HG03175 (cell line): ENCODE measurements at regions not wholly inside any gene's neighbourhood (a gene's known extent, or its start where the extent isn't known, plus 50 kb on each side); places are given as distances from the start of the nearest gene placed in this dataset.
"Not testable (repeated sequence)": the region's sequence is repeated elsewhere in the genome, so short reads cannot be mapped to it uniquely, and the experiment has no call there.

Source experiments
- ATAC-seq: cut with Tn5 transposase; IDR thresholded peaks from one replicate; pipeline ENCODE4 v1.9.1; 2021; ENCODE audit warnings: mild to moderate bottlenecking, moderate library complexity; ENCODE audit not compliant: unreplicated experiment

DNA sequence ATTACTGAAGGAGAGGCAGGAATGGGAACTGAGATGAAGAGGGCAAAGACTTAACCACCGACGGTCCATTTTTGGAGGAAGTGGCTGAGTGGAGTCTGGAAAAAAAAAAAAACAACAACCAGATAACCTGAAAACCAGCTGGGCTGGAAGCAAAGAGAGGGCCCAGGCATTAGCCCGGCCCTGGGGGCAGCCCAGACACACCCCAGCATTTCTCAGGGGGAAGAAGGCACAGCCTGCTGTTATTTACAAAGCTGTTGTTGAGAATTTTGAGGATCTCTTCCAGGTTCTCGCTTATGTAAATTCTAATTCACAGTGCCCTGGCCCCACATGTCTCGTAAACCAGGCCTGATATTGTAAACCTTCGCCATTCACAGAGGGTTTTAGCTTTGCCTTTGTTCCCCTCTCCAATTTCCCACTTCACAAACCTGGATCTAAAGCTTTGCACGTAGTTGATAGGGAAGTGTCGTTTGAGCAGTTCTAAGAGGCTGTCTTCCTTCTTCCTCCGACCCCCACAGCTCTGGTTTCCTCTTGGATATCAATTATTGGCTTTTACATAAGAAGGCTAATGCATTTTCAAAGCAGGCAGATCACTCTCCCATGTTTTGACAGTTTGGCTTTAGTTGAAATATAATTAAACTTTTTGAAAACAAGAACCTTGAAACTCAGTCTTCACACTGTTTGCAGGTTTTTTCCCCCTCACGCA lies 161.8 kb upstream of the IRF2BP2 start:
- ATAC-seq = no peak

DNA sequence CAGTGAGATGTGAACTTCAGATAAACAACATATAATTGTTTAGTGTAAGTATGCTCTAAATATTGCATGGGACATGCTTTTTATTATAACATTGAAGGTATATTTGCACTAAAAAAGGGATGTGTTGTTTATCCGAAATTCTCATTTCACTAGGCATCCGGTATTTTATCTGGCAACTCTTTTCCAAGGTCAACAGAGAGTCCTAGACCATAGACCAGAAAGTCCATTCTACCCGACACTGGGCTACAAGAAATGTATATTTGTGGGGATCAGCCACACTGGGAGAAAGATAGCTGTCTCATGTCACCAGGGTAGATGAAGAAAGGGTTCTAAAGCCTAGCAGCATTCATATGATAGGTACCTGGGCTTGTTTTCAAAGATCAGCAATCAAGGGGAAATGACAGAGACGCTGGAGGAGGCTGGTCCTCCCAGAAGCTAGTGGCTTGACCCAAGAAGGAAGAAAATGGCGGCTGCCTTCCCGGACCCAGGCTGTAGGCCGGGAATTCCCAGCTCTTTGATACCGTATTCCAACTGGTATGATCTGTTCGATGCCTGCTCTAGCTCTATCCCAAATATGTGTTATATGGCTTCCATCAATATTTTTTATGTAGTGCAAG lies 161.1 kb upstream of the IRF2BP2 start:
- no peak for ATAC-seq

DNA sequence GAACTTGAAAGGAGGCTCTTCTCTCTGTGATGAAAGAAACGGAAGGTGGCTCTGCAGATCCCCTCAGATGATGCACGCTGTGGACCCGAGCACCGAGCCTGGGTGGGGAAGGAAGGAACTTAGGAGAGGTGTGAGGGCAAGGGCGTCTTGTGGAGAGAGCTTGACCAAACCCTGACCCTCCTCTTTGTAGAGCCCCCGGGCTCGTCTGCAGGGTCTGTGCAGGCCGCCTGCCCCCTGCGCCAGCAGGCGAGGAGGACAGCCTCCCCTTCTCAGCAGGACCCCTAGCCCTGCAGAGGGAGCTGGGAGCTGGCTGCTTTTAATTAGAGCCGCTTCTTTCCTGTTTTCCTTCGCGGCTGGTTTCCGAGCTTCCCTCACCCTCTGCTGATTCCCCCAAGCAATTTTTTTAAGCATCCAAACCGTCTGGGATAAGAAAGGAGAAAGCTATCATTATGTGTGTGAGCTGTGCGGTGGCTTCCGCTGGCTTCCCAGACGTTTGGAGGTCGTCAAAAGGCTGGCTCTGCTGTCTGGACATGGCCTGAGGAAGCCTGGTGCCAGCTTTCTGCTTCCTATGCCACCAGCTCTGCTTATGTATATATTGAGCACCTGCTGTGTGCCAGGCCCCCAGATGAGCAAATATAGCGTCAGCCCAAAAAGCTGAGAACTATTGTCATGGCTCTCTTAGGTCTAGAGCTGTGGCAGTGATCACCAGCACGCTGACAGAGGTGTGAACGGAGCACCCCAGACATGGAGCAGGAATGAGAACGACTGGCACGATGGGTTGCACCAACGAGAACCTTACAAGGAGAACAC lies 160.2 kb upstream of the IRF2BP2 start:
- no peak for ATAC-seq

DNA sequence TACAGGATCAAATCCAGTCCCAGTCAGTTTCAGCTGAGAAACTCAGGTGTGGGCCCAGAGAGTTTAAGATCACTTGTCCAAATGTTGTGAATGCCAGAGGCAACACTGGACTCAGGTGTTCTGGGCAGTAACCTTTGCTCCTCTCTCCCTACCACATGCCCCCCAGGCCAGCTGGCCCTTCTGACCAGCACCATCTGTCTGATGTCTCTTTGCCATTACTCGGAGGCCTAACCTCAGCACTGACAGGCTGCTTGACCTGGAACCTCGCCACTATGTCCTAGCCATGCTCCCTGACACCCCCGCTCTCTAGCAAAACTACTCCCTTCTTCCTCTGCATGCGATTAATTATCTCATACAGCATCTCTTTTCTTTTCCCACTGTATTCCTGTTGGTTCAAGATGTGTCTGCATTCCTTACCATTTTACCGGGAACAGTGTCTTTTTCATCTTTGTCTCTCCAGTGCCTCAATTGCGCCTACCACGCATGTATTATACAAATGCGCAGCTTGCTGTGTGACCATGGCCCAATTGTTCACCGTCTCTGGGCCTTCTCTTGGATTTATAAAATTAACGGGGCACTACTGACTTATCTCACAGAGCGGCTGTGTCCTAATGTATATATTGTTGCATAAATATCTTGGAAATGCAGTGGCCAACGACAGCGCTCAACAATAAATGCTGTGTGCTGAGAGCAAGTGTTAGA lies 159.5 kb upstream of the IRF2BP2 start:
- ATAC-seq = no peak

DNA sequence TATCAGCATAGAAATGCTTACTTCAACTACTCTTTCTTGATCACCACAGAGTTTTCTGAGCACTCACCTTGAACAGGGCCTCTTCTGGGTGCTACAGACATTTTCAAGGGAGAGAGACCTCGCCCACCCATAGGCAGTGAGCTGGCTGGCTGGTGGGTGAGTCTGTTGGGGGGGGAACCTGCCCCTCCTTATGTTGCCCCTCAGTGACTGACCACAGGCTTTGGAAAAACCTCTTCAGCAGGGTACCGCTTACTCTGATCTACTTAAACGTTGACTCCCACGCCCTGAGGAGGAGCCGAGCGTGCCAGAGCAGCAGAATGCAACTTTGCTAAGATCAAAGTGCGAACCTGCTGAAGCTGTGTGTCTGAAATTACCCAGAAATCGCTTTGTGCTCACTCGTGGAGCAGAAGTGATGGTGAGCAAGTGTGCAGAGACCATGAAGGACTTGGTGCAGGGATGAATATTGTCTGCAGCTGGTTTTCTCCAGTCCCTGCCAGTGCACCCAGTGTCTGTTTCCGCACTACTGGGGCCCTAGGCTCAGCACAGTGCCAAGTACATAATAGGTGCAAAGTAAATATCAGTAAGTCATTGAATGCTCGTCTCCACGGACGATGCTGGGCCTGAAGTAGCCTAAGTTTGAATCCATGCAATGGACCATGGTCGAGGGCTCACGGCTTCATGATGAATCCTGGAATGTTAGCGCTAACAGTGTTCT lies 158.7 kb upstream of the IRF2BP2 start:
- no peak for ATAC-seq

DNA sequence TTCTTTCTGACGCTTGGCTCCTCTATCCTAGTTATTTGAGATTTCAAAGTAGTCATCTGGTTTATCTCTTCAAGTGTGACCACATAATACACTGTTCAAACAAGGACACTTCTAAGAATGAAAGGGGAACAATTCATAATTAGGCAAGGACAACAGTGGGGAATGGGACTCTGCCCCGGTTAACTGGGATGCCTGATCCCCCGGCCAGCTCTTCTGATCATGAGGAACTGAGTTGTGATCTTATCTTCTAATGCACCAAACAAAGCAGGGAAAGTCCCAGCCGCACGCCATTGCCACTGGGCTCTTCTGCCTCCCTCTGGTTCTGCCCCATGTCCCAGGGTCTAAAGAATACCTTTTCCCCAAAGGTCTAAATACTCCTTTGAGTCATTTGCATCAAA lies 158.2 kb upstream of the IRF2BP2 start:
- no peak for ATAC-seq

DNA sequence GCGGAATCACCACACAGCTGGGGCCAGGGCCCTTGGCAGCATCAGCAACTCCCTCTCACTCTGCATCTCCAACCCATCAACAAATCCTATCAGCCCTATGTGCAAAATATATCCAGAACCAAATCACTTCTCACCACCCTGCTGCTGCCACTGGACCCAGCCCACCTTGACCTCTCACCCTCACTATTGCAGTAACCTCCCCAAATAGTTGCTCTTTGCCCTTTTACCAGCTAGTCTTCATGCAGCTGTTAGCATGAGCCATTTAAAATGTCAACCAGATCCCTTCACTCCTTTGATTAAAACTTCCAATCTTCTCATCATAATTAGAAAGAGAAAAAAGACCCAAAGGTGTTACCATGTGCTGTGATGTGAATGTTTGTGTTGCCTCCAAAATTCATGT lies 155.7 kb upstream of the IRF2BP2 start:
- no peak for ATAC-seq

DNA sequence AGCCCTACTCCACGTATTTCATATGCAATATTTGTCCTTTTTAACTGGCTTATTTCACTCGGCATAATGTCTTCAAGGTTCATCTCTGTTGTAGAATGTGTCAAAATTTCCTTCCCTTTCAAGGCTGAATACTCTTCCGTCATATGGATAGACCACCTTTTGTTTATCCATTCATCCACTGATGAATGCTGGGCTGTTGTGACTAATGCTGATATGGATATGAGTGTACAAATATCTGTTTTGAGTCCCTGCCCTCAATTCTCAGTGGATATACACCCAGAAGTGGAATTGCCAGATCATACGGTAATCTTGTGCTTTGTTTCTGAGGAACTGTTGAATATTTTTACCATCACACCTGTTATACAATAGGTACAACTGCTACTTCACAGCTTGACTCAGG lies 155.2 kb upstream of the IRF2BP2 start:
- no peak for ATAC-seq

DNA sequence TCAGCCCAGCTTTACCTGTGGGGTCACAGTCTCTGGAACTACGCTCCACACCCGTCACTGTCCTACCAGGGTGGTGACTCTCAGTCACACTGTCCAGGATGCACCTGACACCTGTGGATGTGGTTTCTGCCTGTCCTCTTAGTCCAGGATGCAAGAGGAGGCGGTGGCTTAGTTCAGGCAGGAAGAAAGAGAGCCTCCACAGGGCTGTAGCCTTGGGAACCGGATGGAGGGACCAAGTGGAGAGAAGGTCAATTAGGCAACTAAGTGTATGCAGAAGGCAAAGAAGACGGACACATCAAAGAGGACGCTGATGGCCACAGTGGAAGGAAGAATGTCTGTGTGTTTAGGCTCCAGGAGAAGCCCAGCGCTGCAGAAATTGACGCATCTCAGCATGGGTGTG lies 153.9 kb upstream of the IRF2BP2 start:
- no peak for ATAC-seq

DNA sequence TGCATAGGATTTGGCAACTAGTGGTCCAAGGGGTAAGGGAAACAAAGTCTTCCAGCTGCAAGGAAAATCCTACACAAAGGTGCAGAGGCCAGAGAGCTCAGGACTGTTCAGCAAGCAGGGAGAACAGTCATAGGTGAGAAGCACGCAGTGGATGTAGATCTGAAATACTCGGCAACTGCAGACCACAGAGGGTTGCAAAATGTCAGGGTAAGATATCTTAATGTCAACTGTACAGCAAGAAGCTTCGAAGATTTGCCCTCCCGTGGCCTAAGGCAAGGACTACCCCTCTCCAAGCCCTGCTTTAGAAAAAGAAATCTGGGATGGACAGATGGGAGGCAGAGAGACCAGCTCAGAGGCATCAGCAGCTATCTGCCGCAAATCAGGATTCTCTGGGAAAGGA lies 153.4 kb upstream of the IRF2BP2 start:
- ATAC-seq = no peak

DNA sequence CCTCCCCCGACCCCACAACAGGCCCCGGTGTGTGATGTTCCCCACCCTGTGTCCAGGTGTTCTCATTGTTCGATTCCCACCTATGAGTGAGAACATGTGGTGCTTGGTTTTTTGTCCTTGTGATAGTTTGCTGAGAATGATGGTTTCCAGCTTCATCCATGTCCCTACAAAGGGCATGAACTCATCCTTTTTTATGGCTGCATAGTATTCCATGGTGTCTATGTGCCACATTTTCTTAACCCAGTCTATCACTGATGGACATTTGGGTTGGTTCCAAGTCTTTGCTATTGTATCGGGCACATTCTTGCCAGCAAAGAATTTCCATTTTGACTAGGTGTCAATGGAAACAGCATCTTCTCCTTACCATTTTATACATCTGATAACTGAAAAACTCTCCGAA lies 152.1 kb upstream of the IRF2BP2 start:
- ATAC-seq = not testable (repeated sequence)

DNA sequence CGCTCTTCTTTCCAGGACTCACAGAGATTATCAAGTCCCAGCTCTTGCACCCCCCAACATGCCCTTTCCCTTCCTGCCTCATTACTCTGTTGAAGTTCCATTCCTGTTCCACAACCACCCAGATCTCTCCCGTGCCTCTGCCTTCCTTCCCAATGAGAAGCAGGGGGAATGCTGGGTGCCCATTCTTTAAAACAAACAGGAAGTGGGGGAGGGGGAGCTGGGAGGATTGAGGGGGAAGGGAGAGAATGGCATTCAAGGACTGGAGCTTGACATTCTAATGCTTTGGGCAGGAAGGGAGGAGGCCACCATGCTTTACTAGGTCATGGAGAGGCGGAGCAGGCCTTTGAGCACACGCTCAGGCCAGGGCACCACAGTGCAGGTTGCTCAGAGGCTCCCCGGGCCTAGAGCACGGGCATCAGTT lies 150.3 kb upstream of the IRF2BP2 start:
- ATAC-seq = no peak

DNA sequence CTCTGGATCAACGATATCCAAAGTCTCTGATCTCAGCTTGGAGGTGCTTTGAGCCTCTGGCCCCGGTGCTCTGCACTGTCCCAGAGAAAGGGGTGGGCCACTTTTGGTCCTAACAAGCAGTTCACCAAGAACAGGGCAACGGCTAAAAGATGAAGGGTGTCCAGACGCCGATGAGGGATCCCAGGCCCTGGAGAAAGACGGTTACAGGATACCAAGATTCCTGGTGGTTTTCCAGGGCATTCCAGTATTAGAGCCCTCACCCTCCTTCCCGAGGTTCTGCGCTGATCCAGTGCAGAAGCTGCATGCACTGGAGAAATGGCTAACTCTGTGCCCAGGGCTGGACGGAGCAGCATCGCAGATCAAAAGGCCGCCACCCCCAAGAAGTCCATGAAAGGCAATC lies 149.9 kb upstream of the IRF2BP2 start:
- ATAC-seq = no peak

DNA sequence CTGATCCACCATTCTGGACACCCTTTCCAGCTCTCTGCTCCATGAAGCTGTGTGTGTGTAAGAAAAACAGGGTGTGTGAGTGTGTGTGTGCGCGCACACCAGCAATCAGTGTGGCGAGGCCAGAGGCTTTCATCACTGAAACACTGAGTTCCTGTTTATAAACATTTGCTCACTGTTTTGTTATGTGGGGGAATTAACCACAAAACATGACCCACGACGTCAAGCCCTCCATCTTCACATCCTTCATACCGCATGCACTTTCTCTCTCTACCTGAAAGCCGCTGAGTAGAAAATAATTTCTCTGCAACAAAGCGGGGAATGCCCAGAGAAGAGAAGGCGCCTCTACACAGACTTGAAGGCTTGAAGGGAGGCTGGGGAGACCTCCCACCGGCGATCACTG lies 148.9 kb upstream of the IRF2BP2 start:
- ATAC-seq = no peak

DNA sequence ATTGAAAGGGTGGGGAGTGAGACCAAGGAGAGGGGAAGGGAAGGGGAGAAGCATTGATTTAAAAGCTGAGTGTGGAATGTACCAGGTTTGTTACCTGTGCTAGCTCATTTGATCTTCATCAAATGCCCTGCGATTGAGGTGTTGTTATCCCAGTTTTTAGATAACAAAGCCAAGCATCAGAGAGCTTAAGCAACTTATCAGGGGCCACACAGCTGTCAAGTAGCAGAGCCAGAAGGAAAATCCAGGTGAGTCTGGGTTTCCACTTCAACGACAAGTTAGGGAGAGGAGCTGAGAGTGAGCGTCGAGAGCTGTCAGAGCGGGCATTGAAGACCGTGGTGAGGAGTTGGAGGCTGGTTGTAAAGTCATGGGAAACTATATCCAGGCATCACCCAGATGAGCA lies 146.9 kb upstream of the IRF2BP2 start:
- no peak for ATAC-seq

DNA sequence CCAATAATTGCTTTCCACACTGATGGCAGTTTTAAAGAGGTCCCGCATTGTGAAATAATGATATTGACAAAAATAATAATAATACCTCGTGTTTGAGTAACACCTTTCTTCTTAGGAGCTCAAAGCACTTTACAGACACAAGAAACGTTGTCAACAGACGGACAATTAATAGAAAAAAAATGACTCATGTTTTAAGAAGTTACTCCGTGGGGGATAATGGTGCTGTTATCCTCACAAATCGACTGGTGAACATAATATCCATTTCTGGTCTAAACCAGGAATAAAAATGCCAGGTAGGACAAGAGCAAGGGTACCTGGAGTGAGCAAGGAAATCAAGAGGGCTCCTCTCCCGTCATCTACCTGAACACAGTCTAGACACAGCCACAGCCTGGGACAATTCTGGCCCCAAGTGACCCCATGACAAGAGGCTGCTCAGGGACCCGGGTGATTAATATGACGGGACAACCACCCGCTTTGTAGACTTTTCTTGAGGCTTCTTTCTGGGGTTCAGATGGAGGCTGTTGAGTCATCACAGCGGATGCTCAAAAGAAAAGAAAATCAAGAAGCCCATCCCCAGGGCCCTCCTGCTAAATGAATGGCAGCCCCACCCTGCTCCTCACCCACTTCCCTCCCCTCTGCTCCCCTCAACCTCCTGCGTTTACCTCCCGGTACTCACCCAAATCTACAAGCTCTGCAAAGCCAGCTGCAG lies 146.2 kb upstream of the IRF2BP2 start:
- no peak for ATAC-seq

DNA sequence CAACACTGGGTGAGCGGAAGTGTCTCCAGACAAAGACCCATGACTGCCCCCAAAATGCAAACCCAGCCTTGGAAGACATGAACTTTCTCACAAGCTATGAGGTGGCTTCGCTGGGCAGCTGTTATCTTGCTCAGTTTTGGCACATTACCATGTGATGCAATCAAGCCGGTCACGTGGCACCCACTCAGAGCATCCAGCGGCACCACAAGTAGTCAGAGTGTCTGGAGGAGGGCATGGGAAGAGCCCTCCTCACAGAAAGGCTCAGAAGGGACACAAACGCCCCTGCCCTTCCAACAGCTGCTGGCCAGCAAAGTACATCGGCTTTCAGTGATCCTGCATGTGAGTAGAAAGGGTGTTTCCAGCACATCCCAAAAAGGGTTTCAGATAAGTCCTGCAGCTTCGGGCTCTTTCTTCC lies 145.5 kb upstream of the IRF2BP2 start:
- ATAC-seq = no peak

DNA sequence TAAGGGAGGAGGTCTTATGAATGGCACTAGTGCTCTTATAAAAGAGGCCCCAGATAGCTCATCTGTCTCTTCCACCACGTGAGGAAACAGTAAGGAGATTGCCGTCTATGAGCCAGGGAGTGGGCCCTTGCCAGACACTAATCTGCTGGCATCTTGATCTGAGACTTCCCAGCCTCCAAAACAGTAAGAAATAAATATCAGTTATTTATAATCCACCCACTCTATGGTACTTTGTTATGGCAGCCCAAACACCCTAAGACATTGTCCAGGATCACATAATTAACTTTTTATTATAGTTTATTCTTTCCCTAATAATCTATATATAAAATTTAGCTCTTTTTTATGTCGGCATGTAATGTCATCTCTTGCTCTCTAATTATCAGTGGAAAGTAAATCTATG lies 144.0 kb upstream of the IRF2BP2 start:
- no peak for ATAC-seq

DNA sequence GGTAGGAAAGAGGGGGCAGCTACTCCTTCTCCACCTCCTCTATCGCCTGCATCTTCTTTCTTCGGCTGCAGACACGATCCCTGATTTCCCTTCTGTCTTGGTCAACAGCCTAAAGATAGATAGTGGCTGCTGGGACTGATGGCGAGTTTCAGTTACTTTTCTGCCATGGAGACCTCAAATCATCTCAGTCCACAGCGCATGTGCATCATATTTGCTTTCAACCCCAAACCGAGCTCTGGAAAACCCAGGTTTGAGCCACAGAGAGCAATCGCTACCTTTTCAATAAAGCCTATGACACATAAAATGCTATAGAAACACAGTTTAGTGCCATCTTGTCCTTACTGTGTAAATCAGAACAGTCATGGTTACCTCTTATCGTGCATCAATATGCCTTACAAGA lies 142.9 kb upstream of the IRF2BP2 start:
- no peak for ATAC-seq

DNA sequence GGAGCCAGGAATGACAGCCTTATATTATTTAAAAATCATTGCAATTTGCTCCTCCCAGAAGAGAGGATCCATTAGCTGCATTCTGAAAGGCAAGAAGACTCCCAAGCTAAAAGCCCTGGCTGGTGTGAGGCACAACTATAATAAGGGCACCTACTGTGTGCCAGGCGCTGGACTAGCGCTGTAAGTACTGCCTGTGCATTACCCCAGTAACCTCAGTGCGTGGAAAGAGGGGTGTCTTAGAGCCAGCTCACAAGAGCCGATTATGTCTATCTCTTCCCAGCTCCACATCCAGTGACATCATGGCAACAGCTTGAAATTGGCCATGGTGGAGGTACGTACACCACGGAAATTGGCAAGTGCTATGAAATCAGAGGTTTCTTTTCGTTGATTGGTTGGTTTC lies 141.7 kb upstream of the IRF2BP2 start:
- ATAC-seq = no peak
